GM23338 (cell line): ENCODE measurements at regions not wholly inside any gene's neighbourhood (a gene's known extent, or its start where the extent isn't known, plus 50 kb on each side); places are given as distances from the start of the nearest gene placed in this dataset.

Source experiments
- CREB1 ChIP-seq: fragments of 250-450 bp; sonication (Bioruptor Pico); IDR thresholded peaks from 2 replicates; pipeline ENCODE4 v1.5.0; 2020; ENCODE audit warnings: low read depth, mild to moderate bottlenecking, moderate library complexity
- CTCF ChIP-seq, 2 experiments: fragments of 200-600 bp in 1 of 2; sonication (generic) in 1 of 2; conservative IDR thresholded peaks; 2 replicates each; pipeline versions ENCODE4 v1.5.1 to v1.6.1; 2016 to 2017; ENCODE audit warnings: antibody characterized with exemption in 2 of 2, low read depth in 2 of 2, mild to moderate bottlenecking in 2 of 2, moderate library complexity in 1 of 2
- EZH2 ChIP-seq: fragments of 200-600 bp; sonication (generic); IDR thresholded peaks from one replicate; pipeline ENCODE4 v1.8.0; 2017; ENCODE audit warnings: antibody characterized with exemption, mild to moderate bottlenecking, low read depth; ENCODE audit not compliant: unreplicated experiment
- EZH2phosphoT487 ChIP-seq: fragments of 200-600 bp; sonication (generic); IDR thresholded peaks from one replicate; pipeline ENCODE4 v1.8.1; 2018; ENCODE audit warnings: antibody characterized with exemption; ENCODE audit not compliant: unreplicated experiment
- JUNB ChIP-seq: IDR thresholded peaks from one replicate; pipeline ENCODE4 v1.6.1; 2016; ENCODE audit warnings: antibody characterized with exemption; ENCODE audit not compliant: unreplicated experiment
- NANOG ChIP-seq: IDR thresholded peaks from 2 replicates; pipeline ENCODE4 v1.6.1; 2016; ENCODE audit warnings: antibody characterized with exemption, borderline replicate concordance
- POLR2AphosphoS5 ChIP-seq: IDR thresholded peaks from 2 replicates; pipeline ENCODE4 v1.6.1; 2016; ENCODE audit warnings: antibody characterized with exemption, low read depth
- REST ChIP-seq: IDR thresholded peaks from one replicate; pipeline ENCODE4 v1.6.1; 2018; ENCODE audit warnings: antibody characterized with exemption; ENCODE audit not compliant: unreplicated experiment
- ZNF331 ChIP-seq: fragments of 250-450 bp; sonication (Bioruptor Pico); IDR thresholded peaks from 2 replicates; pipeline ENCODE4 v1.5.0; 2020; ENCODE audit warnings: low read depth, mild to moderate bottlenecking, moderate library complexity

- no peak for TF ChIP-seq POLR2AphosphoS5
- TF ChIP-seq CREB1: no peak
- TF ChIP-seq CTCF (conservative IDR thresholded peaks at IDR 0.05; ENCODE audit: low read depth in 2 of 2): no peak
- no peak for TF ChIP-seq REST
- TF ChIP-seq EZH2: no peak
- no peak for TF ChIP-seq EZH2phosphoT487
- no peak for TF ChIP-seq JUNB
- TF ChIP-seq ZNF331 (CRISPR knock-in tag): no peak
- TF ChIP-seq NANOG: no peak
Observed at GRCh38 chr22:27631641-27632040, 169.9 kb downstream of the MN1 start.
